PC-9 (cell line): ENCODE measurements at regions not wholly inside any gene's neighbourhood (a gene's known extent, or its start where the extent isn't known, plus 50 kb on each side); places are given as distances from the start of the nearest gene placed in this dataset.
"Not testable (repeated sequence)": the region's sequence is repeated elsewhere in the genome, so short reads cannot be mapped to it uniquely, and the experiment has no call there.

Experiments used
- BruUV-seq: library from RNA; stranded (reverse); fragments of 400-500 nt; replicated peaks from 2 replicates; lab custom pipeline; 2021; lab: Mats Ljungman, UMichigan
- CTCF ChIA-PET: fragments of 300-600 bp; sonication (Branson Sonifier 250); formaldehyde crosslinking; loops from one replicate; lab custom pipeline; 2022; ENCODE audit warnings: antibody characterized with exemption; lab: Charles Lee
- POLR2A ChIA-PET: fragments of 300-600 bp; sonication (Branson Sonifier 250); formaldehyde crosslinking; loops from one replicate; lab custom pipeline; 2022; ENCODE audit warnings: antibody characterized with exemption; ENCODE audit not compliant: unreplicated experiment; lab: Charles Lee
- DNase-seq, 2 experiments: peaks; one replicate each; pipeline versions ENCODE4 v3.0.0 to v3.0.0-alpha.2; 2015 to 2022; ENCODE audit warnings: mixed read lengths in 1 of 2
- H2AFZ ChIP-seq: fragments of 200-600 bp; sonication (generic); 2 replicates; pipeline ENCODE4 v1.8.1; 2017; ENCODE audit warnings: antibody characterized with exemption
- H3F3A ChIP-seq: fragments of 200-600 bp; sonication (generic); 2 replicates; pipeline ENCODE4 v1.8.1; 2017; ENCODE audit warnings: antibody characterized with exemption, mild to moderate bottlenecking, low read depth; ENCODE audit not compliant: insufficient read depth
- H3K27ac ChIP-seq: fragments of 200-600 bp; sonication (generic); 2 replicates; pipeline ENCODE4 v1.6.1; 2016; ENCODE audit warnings: mixed run types
- H3K27me3 ChIP-seq: fragments of 200-600 bp; sonication (generic); 2 replicates; pipeline ENCODE4 v1.6.1; 2016; ENCODE audit warnings: low read depth, mixed run types; ENCODE audit not compliant: insufficient read depth
- H3K36me3 ChIP-seq: fragments of 200-600 bp; sonication (generic); 2 replicates; pipeline ENCODE4 v1.6.1; 2016; ENCODE audit warnings: low read depth, mixed run types
- H3K4me1 ChIP-seq: fragments of 200-600 bp; sonication (generic); replicated peaks from 2 replicates; pipeline ENCODE4 v1.6.1; 2016; ENCODE audit warnings: mixed run types; ENCODE audit not compliant: insufficient read depth
- H3K4me2 ChIP-seq: fragments of 200-600 bp; sonication (generic); 2 replicates; pipeline ENCODE4 v1.6.1; 2017; ENCODE audit warnings: mixed run types
- H3K4me3 ChIP-seq: fragments of 200-600 bp; sonication (generic); 2 replicates; pipeline ENCODE4 v1.6.1; 2016; ENCODE audit warnings: mixed run types
- H3K79me2 ChIP-seq: fragments of 200-600 bp; sonication (generic); 2 replicates; pipeline ENCODE4 v1.6.1; 2017; ENCODE audit warnings: low read depth, mixed run types
- H3K9me2 ChIP-seq: fragments of 200-600 bp; sonication (generic); 2 replicates; pipeline ENCODE4 v1.8.1; 2017; ENCODE audit warnings: mild to moderate bottlenecking; ENCODE audit not compliant: insufficient read depth
- H3K9me3 ChIP-seq: fragments of 200-600 bp; sonication (generic); 2 replicates; pipeline ENCODE4 v1.8.1; 2016; ENCODE audit warnings: low read depth; ENCODE audit not compliant: insufficient read depth
- H4K20me1 ChIP-seq: fragments of 200-600 bp; sonication (generic); 2 replicates; pipeline ENCODE4 v1.8.1; 2017; ENCODE audit not compliant: insufficient read depth
- EZH2 ChIP-seq: fragments of 200-600 bp; sonication (generic); IDR thresholded peaks from 2 replicates; pipeline ENCODE4 v1.8.0; 2017; ENCODE audit warnings: antibody characterized with exemption, low read depth
- intact Hi-C: fragments of 100-400 bp; cut with micrococcal nuclease; formaldehyde crosslinking; loops from one replicate; pipeline ENCODE4 v1.10.0; 2022; ENCODE audit not compliant: unreplicated experiment
- TF ChIP-seq, protein P1 (sequence below): fragments of 200-600 bp; sonication (generic); conservative IDR thresholded peaks from 2 replicates; pipeline ENCODE4 v1.6.1; 2017; ENCODE audit warnings: mixed run types, antibody characterized with exemption, mild to moderate bottlenecking, moderate library complexity

DNA sequence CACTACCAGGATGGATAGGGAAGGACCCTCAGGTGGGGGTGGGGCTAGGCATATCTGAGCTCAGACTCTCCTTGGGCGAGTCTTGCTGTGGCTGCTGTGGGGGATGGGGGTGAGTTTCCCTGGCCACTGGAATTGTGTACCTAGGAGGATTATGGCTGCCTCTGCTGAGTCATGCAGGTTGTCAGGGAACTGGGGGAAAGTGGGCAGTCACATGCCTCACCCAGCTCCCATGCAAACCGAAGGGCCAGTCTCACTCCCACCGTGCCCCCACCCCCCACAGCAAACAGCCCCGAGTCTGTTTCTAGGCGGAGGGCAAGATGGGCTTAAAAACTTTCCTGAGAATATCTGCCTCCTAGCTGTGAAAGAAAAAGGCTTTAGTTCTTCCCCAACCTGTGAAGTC lies 210.3 kb upstream of the FERMT1 start:
- Histone ChIP-seq H3K4me1 (0 out of 2 replicates have a peak, but pooled peaks cover 5% of the 10 kb centered on the region), H3K27me3 (peaks cover 24% of the 10 kb centered on the region), H3F3A (no peaks in the 10 kb centered on the region), H3K36me3 (no peaks in the 10 kb centered on the region), H3K4me3 (no peak overlapping the region), H3K27ac (no peak overlapping the region), H3K79me2 (no peaks in the 10 kb centered on the region), H3K4me2 (no peak overlapping the region), H3K9me3 (no peaks in the 10 kb centered on the region), H4K20me1 (no peaks in the 10 kb centered on the region), H3K9me2 (no peaks in the 10 kb centered on the region), H2AFZ (no peak overlapping the region; the same call in 1 of the 2 replicates)
- ChIA-PET CTCF (no interaction called here), POLR2A (no interaction called here)
- intact Hi-C loops: no loop called here
- DNase-seq: no peak
- BruUV-seq: no TSS peak
- TF ChIP-seq, protein P1, sequence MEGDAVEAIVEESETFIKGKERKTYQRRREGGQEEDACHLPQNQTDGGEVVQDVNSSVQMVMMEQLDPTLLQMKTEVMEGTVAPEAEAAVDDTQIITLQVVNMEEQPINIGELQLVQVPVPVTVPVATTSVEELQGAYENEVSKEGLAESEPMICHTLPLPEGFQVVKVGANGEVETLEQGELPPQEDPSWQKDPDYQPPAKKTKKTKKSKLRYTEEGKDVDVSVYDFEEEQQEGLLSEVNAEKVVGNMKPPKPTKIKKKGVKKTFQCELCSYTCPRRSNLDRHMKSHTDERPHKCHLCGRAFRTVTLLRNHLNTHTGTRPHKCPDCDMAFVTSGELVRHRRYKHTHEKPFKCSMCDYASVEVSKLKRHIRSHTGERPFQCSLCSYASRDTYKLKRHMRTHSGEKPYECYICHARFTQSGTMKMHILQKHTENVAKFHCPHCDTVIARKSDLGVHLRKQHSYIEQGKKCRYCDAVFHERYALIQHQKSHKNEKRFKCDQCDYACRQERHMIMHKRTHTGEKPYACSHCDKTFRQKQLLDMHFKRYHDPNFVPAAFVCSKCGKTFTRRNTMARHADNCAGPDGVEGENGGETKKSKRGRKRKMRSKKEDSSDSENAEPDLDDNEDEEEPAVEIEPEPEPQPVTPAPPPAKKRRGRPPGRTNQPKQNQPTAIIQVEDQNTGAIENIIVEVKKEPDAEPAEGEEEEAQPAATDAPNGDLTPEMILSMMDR: no peak
- no peak for TF ChIP-seq EZH2

DNA sequence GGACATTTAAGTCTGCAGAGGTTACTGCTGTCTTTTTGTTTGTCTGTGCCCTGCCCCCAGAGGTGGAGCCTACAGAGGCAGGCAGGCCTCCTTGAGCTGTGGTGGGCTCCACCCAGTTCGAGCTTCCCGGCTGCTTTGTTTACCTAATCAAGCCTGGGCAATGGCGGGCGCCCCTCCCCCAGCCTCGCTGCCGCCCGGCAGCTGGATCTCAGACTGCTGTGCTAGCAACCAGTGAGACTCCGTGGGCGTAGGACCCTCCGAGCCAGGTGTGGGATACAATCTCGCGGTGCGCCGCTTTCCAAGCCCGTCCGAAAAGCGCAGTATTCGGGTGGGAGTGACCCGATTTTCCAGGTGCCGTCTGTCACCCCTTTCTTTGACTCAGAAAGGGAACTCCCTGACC lies 198.4 kb upstream of the FERMT1 start:
- H4K20me1 ChIP-seq, H3K4me2 ChIP-seq, BruUV-seq, H3K36me3 ChIP-seq, H2AFZ ChIP-seq, DNase-seq, H3K27me3 ChIP-seq, POLR2A ChIA-PET, H3K9me2 ChIP-seq, H3F3A ChIP-seq, CTCF ChIA-PET, H3K4me3 ChIP-seq, H3K4me1 ChIP-seq, H3K27ac ChIP-seq, H3K9me3 ChIP-seq, H3K79me2 ChIP-seq, intact Hi-C loops: not testable (repeated sequence)

DNA sequence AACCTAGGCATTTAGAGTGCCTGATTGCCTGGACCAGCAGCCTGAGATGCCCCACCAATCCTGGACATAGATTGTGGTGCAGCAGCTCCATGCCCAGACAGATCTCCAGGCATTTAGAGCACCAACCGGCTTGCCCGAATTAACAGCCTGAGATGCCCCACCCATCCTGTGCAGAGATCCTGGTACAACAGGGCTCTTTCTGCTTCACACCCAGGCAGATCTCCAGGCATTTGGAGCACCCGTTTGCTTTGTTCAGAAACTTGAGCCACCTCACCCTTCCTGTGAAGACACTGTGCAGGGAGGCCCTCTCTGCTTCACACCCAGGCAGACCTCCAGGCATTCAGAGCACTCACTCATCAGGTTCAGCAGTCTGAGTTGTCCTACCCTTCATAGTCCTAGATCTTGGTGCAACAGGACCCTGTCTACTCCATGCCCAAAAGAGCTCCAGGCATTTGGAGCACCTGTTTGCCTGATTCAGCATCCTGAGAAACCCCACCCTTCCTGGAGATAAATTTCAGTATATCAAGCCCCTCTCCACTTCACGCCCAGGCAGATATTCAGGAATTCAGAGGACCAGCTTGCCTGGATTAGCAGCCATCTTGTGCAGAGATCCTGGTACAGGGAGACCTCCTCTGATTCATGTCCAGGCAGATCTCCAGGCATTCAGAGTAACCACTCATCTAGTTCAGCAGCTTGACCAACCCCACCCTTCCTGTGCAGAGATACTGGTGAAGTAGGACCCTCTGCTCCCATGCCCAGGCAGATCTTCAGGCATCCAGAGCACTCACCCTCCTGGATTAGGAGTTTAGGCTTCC lies 189.2 kb upstream of the FERMT1 start:
- Histone ChIP-seq H3K79me2 (no peaks in the 10 kb centered on the region), H4K20me1 (no peaks in the 10 kb centered on the region), H3K27ac (no peak overlapping the region), H2AFZ (no peak overlapping the region), H3F3A (no peaks in the 10 kb centered on the region), H3K4me3 (no peak overlapping the region), H3K9me3 (no peaks in the 10 kb centered on the region), H3K27me3 (no peaks in the 10 kb centered on the region), H3K4me2 (no peak overlapping the region), H3K36me3 (no peaks in the 10 kb centered on the region), H3K9me2 (no peaks in the 10 kb centered on the region), H3K4me1 (no peaks in the 10 kb centered on the region)
- DNase-seq: no peak
- CTCF ChIA-PET: no interaction called here
- intact Hi-C loops: no loop called here
- no peak for TF ChIP-seq EZH2
- TF ChIP-seq, protein P1: no peak
- POLR2A ChIA-PET: no interaction called here
- BruUV-seq: no TSS peak

DNA sequence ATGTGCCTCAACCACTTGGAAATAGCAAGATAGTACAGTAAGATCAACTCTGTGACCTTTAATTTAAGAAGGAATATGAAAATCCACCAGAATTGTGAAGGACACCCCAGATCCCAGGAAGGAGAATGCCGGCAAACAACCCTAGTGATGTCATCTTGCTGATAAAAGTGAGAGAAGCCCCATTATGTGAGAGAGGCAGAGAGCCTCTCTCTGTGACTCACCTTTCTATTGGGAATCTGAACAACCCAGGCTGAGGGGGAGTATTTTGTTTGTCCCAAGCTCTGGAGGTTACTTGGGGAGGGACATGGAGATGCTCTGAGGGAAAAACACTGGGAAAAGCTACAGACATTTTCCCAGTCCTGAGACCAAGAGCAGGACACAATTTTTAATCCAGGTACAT lies 188.3 kb upstream of the FERMT1 start:
- Histone ChIP-seq H3K27me3 (no peaks in the 10 kb centered on the region), H3K27ac (no peak overlapping the region), H3K79me2 (no peaks in the 10 kb centered on the region), H2AFZ (no peak overlapping the region), H3F3A (no peaks in the 10 kb centered on the region), H3K9me3 (no peaks in the 10 kb centered on the region), H3K4me3 (no peak overlapping the region), H3K9me2 (no peaks in the 10 kb centered on the region), H4K20me1 (no peaks in the 10 kb centered on the region), H3K36me3 (no peaks in the 10 kb centered on the region), H3K4me2 (no peak overlapping the region), H3K4me1 (no peaks in the 10 kb centered on the region)
- BruUV-seq: no TSS peak
- ChIA-PET POLR2A (no interaction called here), CTCF (no interaction called here)
- intact Hi-C loops: no loop called here
- no peak for DNase-seq
- TF ChIP-seq, protein P1: no peak
- TF ChIP-seq EZH2: no peak
